H9 (cell line): ENCODE measurements at regions not wholly inside any gene's neighbourhood (a gene's known extent, or its start where the extent isn't known, plus 50 kb on each side); places are given as distances from the start of the nearest gene placed in this dataset.

ENCODE experiments used
- DNase-seq: peaks from one replicate; pipeline ENCODE4 v3.0.0-alpha.2; 2017
- H2AFZ ChIP-seq: one replicate; pipeline ENCODE4 v1.6.1; 2013; ENCODE audit warnings: mild to moderate bottlenecking, low read length, control low read depth, moderate library complexity
- H2AK5ac ChIP-seq: 2 replicates; pipeline ENCODE4 v1.6.1; 2013; ENCODE audit warnings: low read length, control low read depth, mixed read lengths; ENCODE audit not compliant: insufficient read length
- H2BK120ac ChIP-seq: one replicate; pipeline ENCODE4 v1.6.1; 2013; ENCODE audit warnings: low read depth, mild to moderate bottlenecking, low read length, control low read depth, inconsistent platforms; ENCODE audit not compliant: poor library complexity, severe bottlenecking
- H2BK12ac ChIP-seq: 2 replicates; pipeline ENCODE4 v1.6.1; 2013; ENCODE audit warnings: low read length, control low read depth, mixed read lengths, low read depth; ENCODE audit not compliant: insufficient read length
- H2BK15ac ChIP-seq: 2 replicates; pipeline ENCODE4 v1.6.1; 2013; ENCODE audit warnings: low read depth, low read length, control low read depth
- H2BK20ac ChIP-seq: one replicate; pipeline ENCODE4 v1.6.1; 2013; ENCODE audit warnings: low read depth, mild to moderate bottlenecking, low read length, control low read depth, inconsistent platforms; ENCODE audit not compliant: poor library complexity, severe bottlenecking
- H2BK5ac ChIP-seq: 2 replicates; pipeline ENCODE4 v1.6.1; 2013; ENCODE audit warnings: low read length, control low read depth, mixed read lengths; ENCODE audit not compliant: insufficient read length
- H3K14ac ChIP-seq: 2 replicates; pipeline ENCODE4 v1.6.1; 2013; ENCODE audit warnings: low read length, control low read depth; ENCODE audit not compliant: insufficient read depth
- H3K18ac ChIP-seq: 2 replicates; pipeline ENCODE4 v1.6.1; 2013; ENCODE audit warnings: low read depth, mild to moderate bottlenecking, mixed read lengths, low read length, control low read depth; ENCODE audit not compliant: insufficient read length
- H3K23ac ChIP-seq: 2 replicates; pipeline ENCODE4 v1.6.1; 2013; ENCODE audit warnings: low read length, control low read depth, mixed read lengths, low read depth; ENCODE audit not compliant: insufficient read length
- H3K23me2 ChIP-seq: 2 replicates; pipeline ENCODE4 v1.6.1; 2013; ENCODE audit warnings: low read depth, mild to moderate bottlenecking, mixed read lengths, low read length, control low read depth; ENCODE audit not compliant: insufficient read length, poor library complexity, severe bottlenecking
- H3K27ac ChIP-seq: 2 replicates; pipeline ENCODE4 v1.5.1; 2013; ENCODE audit warnings: low read length, control low read depth, mixed read lengths, low read depth; ENCODE audit not compliant: insufficient read length
- H3K27me3 ChIP-seq: 2 replicates; pipeline ENCODE4 v1.6.1; 2013; ENCODE audit warnings: low read length, control low read depth, inconsistent platforms; ENCODE audit not compliant: insufficient read depth
- H3K4ac ChIP-seq: 2 replicates; pipeline ENCODE4 v1.6.1; 2013; ENCODE audit warnings: low read depth, mild to moderate bottlenecking, control low read depth, inconsistent platforms, low read length, moderate library complexity
- H3K4me1 ChIP-seq: 2 replicates; pipeline ENCODE4 v1.6.1; 2013; ENCODE audit warnings: low read length, control low read depth, inconsistent platforms; ENCODE audit not compliant: insufficient read depth
- H3K4me2 ChIP-seq: 2 replicates; pipeline ENCODE4 v1.6.1; 2013; ENCODE audit warnings: low read length, control low read depth, mixed read lengths; ENCODE audit not compliant: insufficient read length, insufficient read depth
- H3K56ac ChIP-seq: 2 replicates; pipeline ENCODE4 v1.6.1; 2013; ENCODE audit warnings: low read depth, mild to moderate bottlenecking, mixed read lengths, low read length, control low read depth; ENCODE audit not compliant: insufficient read length
- H3K79me1 ChIP-seq: 2 replicates; pipeline ENCODE4 v1.6.1; 2013; ENCODE audit warnings: low read depth, mild to moderate bottlenecking, moderate library complexity, low read length, control low read depth, inconsistent platforms; ENCODE audit not compliant: insufficient read depth, poor library complexity, severe bottlenecking
- H3K79me2 ChIP-seq: 2 replicates; pipeline ENCODE4 v1.6.1; 2013; ENCODE audit warnings: low read length, control low read depth, inconsistent platforms; ENCODE audit not compliant: insufficient read depth
- H3K9ac ChIP-seq: 2 replicates; pipeline ENCODE4 v1.6.1; 2013; ENCODE audit warnings: low read length, control low read depth, mixed read lengths; ENCODE audit not compliant: insufficient read length; ENCODE audit errors: extremely low read depth
- H3K9me3 ChIP-seq: one replicate; pipeline ENCODE4 v1.6.1; 2013; ENCODE audit warnings: low read depth, low read length, inconsistent platforms; ENCODE audit not compliant: control insufficient read depth
- H3T11ph ChIP-seq: one replicate; pipeline ENCODE4 v1.6.1; 2013; ENCODE audit warnings: mild to moderate bottlenecking, low read length, control low read depth, inconsistent platforms
- H4K20me1 ChIP-seq: one replicate; pipeline ENCODE4 v1.6.1; 2013; ENCODE audit not compliant: control insufficient read depth, insufficient read length, insufficient read depth
- H4K5ac ChIP-seq: 2 replicates; pipeline ENCODE4 v1.6.1; 2013; ENCODE audit warnings: low read depth, mild to moderate bottlenecking, mixed read lengths, low read length, control low read depth; ENCODE audit not compliant: insufficient read length
- H4K8ac ChIP-seq: replicated peaks from 2 replicates; pipeline ENCODE4 v1.6.1; 2013; ENCODE audit warnings: low read length, control low read depth, mixed read lengths, low read depth; ENCODE audit not compliant: insufficient read length
- H4K91ac ChIP-seq: 2 replicates; pipeline ENCODE4 v1.6.1; 2013; ENCODE audit warnings: low read depth, mild to moderate bottlenecking, moderate library complexity, mixed read lengths, low read length, control low read depth; ENCODE audit not compliant: insufficient read length
- H3K27ac Mint-ChIP-seq, 3 experiments: 2 replicates in 2 of 3; 3 replicates in 1 of 3; pipeline ENCODE4 v1.8.0; 2020 to 2021; ENCODE audit warnings: mixed read lengths in 3 of 3, mild to moderate bottlenecking in 1 of 3, moderate library complexity in 1 of 3
- H3K27me3 Mint-ChIP-seq: 2 replicates; pipeline ENCODE4 v1.8.0; 2021; ENCODE audit warnings: low read depth, mild to moderate bottlenecking, moderate library complexity, mixed read lengths
- H3K36me3 Mint-ChIP-seq, 3 experiments: 2 replicates in 2 of 3; 3 replicates in 1 of 3; pipeline ENCODE4 v1.8.0; 2020 to 2021; ENCODE audit warnings: low read depth in 3 of 3, mixed read lengths in 3 of 3; ENCODE audit not compliant: insufficient read depth in 1 of 3
- H3K4me1 Mint-ChIP-seq, 2 experiments: 2 replicates each; pipeline ENCODE4 v1.8.0; 2020; ENCODE audit warnings: mixed read lengths in 2 of 2
- H3K4me3 Mint-ChIP-seq, 2 experiments: 2 replicates in 1 of 2; 3 replicates in 1 of 2; pipeline ENCODE4 v1.8.0; 2020 to 2021; ENCODE audit warnings: mild to moderate bottlenecking in 2 of 2, mixed read lengths in 2 of 2, moderate library complexity in 1 of 2
- H3K9me3 Mint-ChIP-seq, 2 experiments: 2 replicates in 1 of 2; 3 replicates in 1 of 2; pipeline ENCODE4 v1.8.0; 2020; ENCODE audit warnings: mild to moderate bottlenecking in 2 of 2, mixed read lengths in 2 of 2, moderate library complexity in 1 of 2
- CTCF ChIP-seq: fragments of 200-600 bp; sonication (generic); conservative IDR thresholded peaks from 3 replicates; pipeline ENCODE4 v1.8.0; 2021; ENCODE audit warnings: antibody characterized with exemption, mild to moderate bottlenecking
- WGBS: extraction: QIAGEN DNeasy Blood & Tissue Kit; methylation state at CpG from one replicate; pipeline ENCODE4 v1.1.7; 2013; ENCODE audit warnings: missing lambda C conversion rate, low lambda C conversion rate, mixed read lengths; ENCODE audit not compliant: insufficient read length; ENCODE audit errors: extremely low coverage; 5-methylcytosine and 5-hydroxymethylcytosine counted together

DNA sequence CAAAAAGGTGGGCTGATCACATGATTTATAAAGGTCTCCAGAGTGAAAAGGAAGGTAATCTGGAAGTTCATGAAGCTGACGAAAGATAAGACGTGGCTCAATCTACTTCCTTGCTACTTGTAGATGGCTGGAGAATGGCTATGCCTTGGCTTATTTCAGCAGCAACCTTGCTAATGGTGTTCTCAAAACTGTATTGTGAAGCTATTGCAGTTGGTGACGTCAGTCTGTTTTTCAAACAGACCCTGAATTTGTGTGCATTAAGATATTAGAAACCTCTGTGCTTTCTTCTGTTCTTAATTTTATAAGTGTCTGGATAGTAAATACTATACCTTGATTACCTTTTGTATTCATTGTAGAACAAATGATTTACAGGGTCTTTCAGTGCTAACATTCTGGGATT is 58.3 kb upstream of the C11orf87 start:
- Histone ChIP-seq H3K23ac (no peak overlapping the region), H3K4ac (no peak overlapping the region), H2BK15ac (no peak overlapping the region), H3K27ac (no peak overlapping the region), H3K79me2 (no peaks in the 10 kb centered on the region), H2BK12ac (no peak overlapping the region), H4K5ac (no peak overlapping the region), H3K4me1 (no peaks in the 10 kb centered on the region), H3K23me2 (no peaks in the 10 kb centered on the region), H3K9ac (no peak overlapping the region), H2AFZ (no peak overlapping the region), H3K56ac (no peak overlapping the region), H3T11ph (no peak overlapping the region), H3K14ac (no peak overlapping the region), H4K8ac (no peak overlapping the region), H3K79me1 (no peaks in the 10 kb centered on the region), H4K91ac (no peak overlapping the region), H3K9me3 (no peaks in the 10 kb centered on the region), H3K18ac (no peak overlapping the region), H3K4me2 (no peak overlapping the region), H2BK5ac (no peak overlapping the region), H4K20me1 (no peaks in the 10 kb centered on the region), H2AK5ac (no peak overlapping the region), H2BK20ac (no peak overlapping the region), H3K27me3 (no peaks in the 10 kb centered on the region), H2BK120ac (no peak overlapping the region)
- Mint-ChIP-seq H3K4me1 (no peaks in the 10 kb centered on the region), H3K9me3 (peaks cover under 1 to 7% of the 10 kb centered on the region in 2 experiments; a peak in 2 of 5 replicates), H3K36me3 (no peaks in the 10 kb centered on the region; a peak in 1 of 7 replicates), H3K4me3 (no peak overlapping the region), H3K27ac (no peak overlapping the region), H3K27me3 (no peaks in the 10 kb centered on the region)
- no peak for DNase-seq
- TF ChIP-seq CTCF, result no peak
- no CpG with 5 or more reads among the region's 3 CpGs for WGBS
